SK-N-SH treated with all-trans-retinoic acid at 6 μM for 48 hours (cell line): ENCODE measurements at regions not wholly inside any gene's neighbourhood (a gene's known extent, or its start where the extent isn't known, plus 50 kb on each side); places are given as distances from the start of the nearest gene placed in this dataset.

Experiments used
- BACH2 ChIP-seq: fragments of 250-450 bp; sonication (Bioruptor Pico); IDR thresholded peaks from 2 replicates; pipeline ENCODE4 v1.9.0; 2021; ENCODE audit warnings: mild to moderate bottlenecking, borderline replicate concordance
- ZFP3 ChIP-seq: fragments of 250-450 bp; sonication (Bioruptor Pico); IDR thresholded peaks from 2 replicates; pipeline ENCODE4 v1.5.0; 2020; ENCODE audit warnings: mild to moderate bottlenecking, moderate library complexity
- ZFP30 ChIP-seq: fragments of 450-650 bp; formaldehyde crosslinking; IDR thresholded peaks from 2 replicates; pipeline ENCODE4 v1.5.0; 2022; ENCODE audit warnings: mild to moderate bottlenecking, moderate library complexity

DNA sequence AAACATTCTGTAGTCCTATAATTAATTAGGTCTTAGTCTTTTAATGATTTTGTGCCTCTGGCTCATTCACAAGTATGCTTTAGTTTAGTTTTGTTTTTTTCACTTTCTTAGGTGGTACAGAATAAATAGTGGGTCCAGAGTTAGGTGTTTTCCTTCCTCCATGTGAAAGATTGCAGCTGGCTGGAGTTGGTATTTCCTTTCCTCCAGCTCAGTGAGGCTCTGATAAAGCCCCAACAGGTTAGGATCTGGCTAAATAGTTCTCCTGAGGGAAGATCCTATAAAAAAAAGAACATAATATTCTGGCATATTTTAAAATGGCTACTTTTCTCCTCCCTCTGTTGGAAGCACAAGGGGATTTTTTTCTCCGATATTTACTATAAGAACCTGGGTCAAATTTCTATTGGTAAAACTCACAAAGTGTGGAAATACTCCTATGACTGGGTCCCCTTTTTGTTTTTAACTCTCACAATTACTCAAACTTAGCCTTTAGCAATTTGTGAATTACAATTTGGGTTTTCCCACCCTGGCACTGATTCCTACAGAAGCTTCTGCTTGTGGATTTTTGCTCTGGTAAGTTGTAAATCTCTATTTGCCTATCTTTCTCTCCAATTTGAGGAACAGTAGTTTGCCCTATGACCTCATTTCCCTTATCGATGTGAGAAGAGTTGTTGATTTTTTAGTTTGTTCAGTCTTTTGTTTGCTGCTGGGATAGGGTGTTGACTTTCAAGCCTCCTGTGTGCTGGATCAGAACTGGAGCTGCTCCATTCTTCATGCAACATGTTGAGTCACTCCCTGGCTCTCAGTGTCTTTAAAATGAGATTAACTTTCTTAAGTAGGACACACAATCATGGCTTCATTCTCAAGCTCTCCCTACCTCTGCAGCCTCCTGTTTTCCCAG is 500.9 kb downstream of the RNF144A start:
- TF ChIP-seq ZFP3 (CRISPR knock-in tag): no peak
- no peak for TF ChIP-seq ZFP30 (CRISPR knock-in tag)
- TF ChIP-seq BACH2 (CRISPR knock-in tag): no peak
